Panc1 (cell line): ENCODE measurements at regions not wholly inside any gene's neighbourhood (a gene's known extent, or its start where the extent isn't known, plus 50 kb on each side); places are given as distances from the start of the nearest gene placed in this dataset.

Source experiments
- ATAC-seq: fragments of 200-7000 bp; cut with Tn5 transposase; 2 replicates; pipeline ENCODE4 v1.9.1; 2020; ENCODE audit warnings: mild to moderate bottlenecking, moderate library complexity
- BruUV-seq: library from RNA; stranded (reverse); fragments of 400-500 nt; replicated peaks from 2 replicates; lab custom pipeline; 2021; lab: Mats Ljungman, UMichigan
- CTCF ChIA-PET: fragments of 300-600 bp; sonication (Branson Sonifier 250); formaldehyde crosslinking; loops from one replicate; lab custom pipeline; 2022; ENCODE audit warnings: antibody characterized with exemption; lab: Charles Lee
- POLR2A ChIA-PET: fragments of 300-600 bp; sonication (Branson Sonifier 250); formaldehyde crosslinking; loops from one replicate; lab custom pipeline; 2022; ENCODE audit warnings: antibody characterized with exemption; lab: Charles Lee
- DNase-seq: peaks from one replicate; pipeline ENCODE4 v3.0.0-alpha.2; 2010; ENCODE audit warnings: low read depth, low spot score
- H3K27ac ChIP-seq: 2 replicates; pipeline ENCODE4 v1.5.1; 2011; ENCODE audit warnings: mild to moderate bottlenecking, low read length, inconsistent platforms
- H3K27me3 ChIP-seq: fragments of 200-500 bp; sonication (Bioruptor generic); 2 replicates; pipeline ENCODE4 v1.6.0; 2014; ENCODE audit warnings: low read length, inconsistent platforms; ENCODE audit not compliant: control insufficient read depth, insufficient read depth
- H3K36me3 ChIP-seq: fragments of 200-500 bp; sonication (Bioruptor generic); 2 replicates; pipeline ENCODE4 v1.5.1; 2014; ENCODE audit warnings: inconsistent platforms, mild to moderate bottlenecking, low read length, moderate library complexity; ENCODE audit not compliant: control insufficient read depth, insufficient read depth
- H3K4me1 ChIP-seq: 2 replicates; pipeline ENCODE4 v1.5.1; 2011; ENCODE audit warnings: inconsistent platforms, mild to moderate bottlenecking, low read length, moderate library complexity; ENCODE audit not compliant: control insufficient read depth, insufficient read depth
- H3K4me3 ChIP-seq, 2 experiments: 2 replicates each; pipeline ENCODE4 v1.5.1; 2011 to 2012; ENCODE audit warnings: low read depth in 2 of 2, low read length in 2 of 2, mild to moderate bottlenecking in 2 of 2, inconsistent platforms in 1 of 2, moderate library complexity in 1 of 2
- H3K9me3 ChIP-seq: fragments of 200-500 bp; sonication (Bioruptor generic); 2 replicates; pipeline ENCODE4 v1.5.1; 2014; ENCODE audit warnings: low read depth, mild to moderate bottlenecking, inconsistent platforms, low read length, moderate library complexity; ENCODE audit not compliant: control insufficient read depth, insufficient read depth
- POLR2AphosphoS5 ChIP-seq: IDR thresholded peaks from 2 replicates; pipeline ENCODE4 v1.6.1; 2012; ENCODE audit warnings: mild to moderate bottlenecking, low read depth, low read length, moderate library complexity
- SIN3A ChIP-seq: IDR thresholded peaks from 2 replicates; pipeline ENCODE4 v1.6.1; 2012; ENCODE audit warnings: low read depth, mild to moderate bottlenecking, low read length, moderate library complexity, borderline replicate concordance; ENCODE audit not compliant: insufficient read depth
- TCF7L2 ChIP-seq: IDR thresholded peaks from 2 replicates; pipeline ENCODE4 v1.6.1; 2011; ENCODE audit warnings: mild to moderate bottlenecking, low read depth, low read length, inconsistent platforms
- in situ Hi-C: cut with HindIII; loops from 2 replicates; pipeline ENCODE4 v1.10.0; 2016; ENCODE audit warnings: low sequenced_read_pairs, low pct_unique_long_range_greater_than_20kb
- intact Hi-C: fragments of 100-400 bp; cut with micrococcal nuclease; formaldehyde crosslinking; loops from one replicate; pipeline ENCODE4 v1.10.0; 2022; ENCODE audit not compliant: unreplicated experiment
- TF ChIP-seq, protein P1 (sequence below), 2 experiments: IDR thresholded peaks; 2 replicates each; pipeline ENCODE4 v1.6.1; 2011 to 2012; ENCODE audit warnings: low read depth in 2 of 2, control low read depth in 1 of 2, low read length in 1 of 2, mild to moderate bottlenecking in 1 of 2, moderate library complexity in 1 of 2; ENCODE audit not compliant: insufficient read depth in 1 of 2
- TF ChIP-seq, protein P2 (sequence below): fragments of 450-650 bp; IDR thresholded peaks from 2 replicates; pipeline ENCODE4 v1.5.1; 2017; ENCODE audit warnings: mild to moderate bottlenecking

DNA sequence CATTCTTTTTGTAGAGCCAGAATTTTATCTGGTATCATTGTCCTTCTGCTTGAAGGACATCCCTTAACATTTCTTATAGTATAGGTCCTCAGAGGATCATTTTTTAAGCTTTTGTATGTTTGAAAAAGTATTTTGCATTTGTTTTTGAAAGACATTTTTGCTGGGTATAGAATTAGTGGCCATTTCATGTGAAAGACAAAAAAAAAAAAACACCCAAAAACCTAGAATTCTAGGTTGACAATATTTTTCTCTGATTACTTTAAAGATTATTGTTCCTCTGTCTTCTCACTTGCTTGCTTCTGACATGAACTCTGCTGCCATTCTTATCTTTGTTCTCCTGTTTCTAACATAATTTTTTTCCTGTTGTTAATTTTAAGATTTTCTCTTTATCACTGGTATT lies 75.7 kb upstream of the SLC22A16 start:
- DNase-seq (no peak), ATAC-seq (no peak)
- Histone ChIP-seq H3K4me1 (no peaks in the 10 kb centered on the region), H3K4me3 (no peak overlapping the region), H3K27ac (no peak overlapping the region), H3K9me3 (no peaks in the 10 kb centered on the region), H3K27me3 (no peaks in the 10 kb centered on the region), H3K36me3 (no peaks in the 10 kb centered on the region)
- TF ChIP-seq SIN3A, result no peak
- TF ChIP-seq TCF7L2, result no peak
- TF ChIP-seq, protein P1, sequence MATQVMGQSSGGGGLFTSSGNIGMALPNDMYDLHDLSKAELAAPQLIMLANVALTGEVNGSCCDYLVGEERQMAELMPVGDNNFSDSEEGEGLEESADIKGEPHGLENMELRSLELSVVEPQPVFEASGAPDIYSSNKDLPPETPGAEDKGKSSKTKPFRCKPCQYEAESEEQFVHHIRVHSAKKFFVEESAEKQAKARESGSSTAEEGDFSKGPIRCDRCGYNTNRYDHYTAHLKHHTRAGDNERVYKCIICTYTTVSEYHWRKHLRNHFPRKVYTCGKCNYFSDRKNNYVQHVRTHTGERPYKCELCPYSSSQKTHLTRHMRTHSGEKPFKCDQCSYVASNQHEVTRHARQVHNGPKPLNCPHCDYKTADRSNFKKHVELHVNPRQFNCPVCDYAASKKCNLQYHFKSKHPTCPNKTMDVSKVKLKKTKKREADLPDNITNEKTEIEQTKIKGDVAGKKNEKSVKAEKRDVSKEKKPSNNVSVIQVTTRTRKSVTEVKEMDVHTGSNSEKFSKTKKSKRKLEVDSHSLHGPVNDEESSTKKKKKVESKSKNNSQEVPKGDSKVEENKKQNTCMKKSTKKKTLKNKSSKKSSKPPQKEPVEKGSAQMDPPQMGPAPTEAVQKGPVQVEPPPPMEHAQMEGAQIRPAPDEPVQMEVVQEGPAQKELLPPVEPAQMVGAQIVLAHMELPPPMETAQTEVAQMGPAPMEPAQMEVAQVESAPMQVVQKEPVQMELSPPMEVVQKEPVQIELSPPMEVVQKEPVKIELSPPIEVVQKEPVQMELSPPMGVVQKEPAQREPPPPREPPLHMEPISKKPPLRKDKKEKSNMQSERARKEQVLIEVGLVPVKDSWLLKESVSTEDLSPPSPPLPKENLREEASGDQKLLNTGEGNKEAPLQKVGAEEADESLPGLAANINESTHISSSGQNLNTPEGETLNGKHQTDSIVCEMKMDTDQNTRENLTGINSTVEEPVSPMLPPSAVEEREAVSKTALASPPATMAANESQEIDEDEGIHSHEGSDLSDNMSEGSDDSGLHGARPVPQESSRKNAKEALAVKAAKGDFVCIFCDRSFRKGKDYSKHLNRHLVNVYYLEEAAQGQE (IDR thresholded peaks at IDR 0.05; ENCODE audit: insufficient read depth in 1 of 2, low read depth in 2 of 2, low read length in 1 of 2), result no peak
- TF ChIP-seq, protein P2, sequence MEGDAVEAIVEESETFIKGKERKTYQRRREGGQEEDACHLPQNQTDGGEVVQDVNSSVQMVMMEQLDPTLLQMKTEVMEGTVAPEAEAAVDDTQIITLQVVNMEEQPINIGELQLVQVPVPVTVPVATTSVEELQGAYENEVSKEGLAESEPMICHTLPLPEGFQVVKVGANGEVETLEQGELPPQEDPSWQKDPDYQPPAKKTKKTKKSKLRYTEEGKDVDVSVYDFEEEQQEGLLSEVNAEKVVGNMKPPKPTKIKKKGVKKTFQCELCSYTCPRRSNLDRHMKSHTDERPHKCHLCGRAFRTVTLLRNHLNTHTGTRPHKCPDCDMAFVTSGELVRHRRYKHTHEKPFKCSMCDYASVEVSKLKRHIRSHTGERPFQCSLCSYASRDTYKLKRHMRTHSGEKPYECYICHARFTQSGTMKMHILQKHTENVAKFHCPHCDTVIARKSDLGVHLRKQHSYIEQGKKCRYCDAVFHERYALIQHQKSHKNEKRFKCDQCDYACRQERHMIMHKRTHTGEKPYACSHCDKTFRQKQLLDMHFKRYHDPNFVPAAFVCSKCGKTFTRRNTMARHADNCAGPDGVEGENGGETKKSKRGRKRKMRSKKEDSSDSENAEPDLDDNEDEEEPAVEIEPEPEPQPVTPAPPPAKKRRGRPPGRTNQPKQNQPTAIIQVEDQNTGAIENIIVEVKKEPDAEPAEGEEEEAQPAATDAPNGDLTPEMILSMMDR, result no peak
- no peak for TF ChIP-seq POLR2AphosphoS5
- BruUV-seq, result no TSS peak
- CTCF ChIA-PET, result no interaction called here
- POLR2A ChIA-PET, result no interaction called here
- in situ Hi-C loops, result no loop called here
- intact Hi-C loops, result no loop called here

DNA sequence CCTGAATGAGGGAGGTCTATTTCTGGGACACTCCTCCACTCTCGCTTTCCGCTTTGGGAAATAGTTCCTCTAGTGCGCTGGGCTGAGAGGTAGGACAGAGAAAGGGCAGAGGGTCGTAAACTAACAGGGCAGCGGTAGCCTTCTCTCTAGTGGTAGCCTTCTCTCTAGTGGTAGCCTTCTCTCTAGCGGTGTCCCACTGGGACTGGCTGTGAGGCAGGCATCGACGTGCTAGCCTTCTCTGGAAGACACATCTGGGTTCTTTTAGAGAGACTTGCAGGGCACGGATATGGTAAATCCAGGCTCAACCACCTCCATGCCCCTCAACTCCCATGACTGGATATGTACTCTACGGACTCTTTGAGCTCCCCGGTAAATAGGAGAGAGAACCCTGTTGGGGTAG lies 74.7 kb upstream of the SLC22A16 start:
- ChIA-PET CTCF (no interaction called here), POLR2A (no interaction called here)
- in situ Hi-C loops (no loop called here), intact Hi-C loops (no loop called here)
- ATAC-seq (no peak), DNase-seq (no peak)
- no peak overlapping the region for H3K4me3 ChIP-seq
- H3K27ac ChIP-seq, result no peak overlapping the region
- H3K4me1 ChIP-seq, result no peaks in the 10 kb centered on the region
- no peaks in the 10 kb centered on the region for H3K36me3 ChIP-seq
- no peaks in the 10 kb centered on the region for H3K27me3 ChIP-seq
- no peaks in the 10 kb centered on the region for H3K9me3 ChIP-seq
- no TSS peak for BruUV-seq
- TF ChIP-seq POLR2AphosphoS5 (no peak), TCF7L2 (no peak)
- TF ChIP-seq, protein P1 (IDR thresholded peaks at IDR 0.05; ENCODE audit: insufficient read depth in 1 of 2, low read depth in 2 of 2, low read length in 1 of 2), result no peak
- TF ChIP-seq, protein P2, result no peak
